ENCODE measurements at regions not wholly inside any gene's neighbourhood (a gene's known extent, or its start where the extent isn't known, plus 50 kb on each side); places are given as distances from the start of the nearest gene placed in this dataset.

DNA sequence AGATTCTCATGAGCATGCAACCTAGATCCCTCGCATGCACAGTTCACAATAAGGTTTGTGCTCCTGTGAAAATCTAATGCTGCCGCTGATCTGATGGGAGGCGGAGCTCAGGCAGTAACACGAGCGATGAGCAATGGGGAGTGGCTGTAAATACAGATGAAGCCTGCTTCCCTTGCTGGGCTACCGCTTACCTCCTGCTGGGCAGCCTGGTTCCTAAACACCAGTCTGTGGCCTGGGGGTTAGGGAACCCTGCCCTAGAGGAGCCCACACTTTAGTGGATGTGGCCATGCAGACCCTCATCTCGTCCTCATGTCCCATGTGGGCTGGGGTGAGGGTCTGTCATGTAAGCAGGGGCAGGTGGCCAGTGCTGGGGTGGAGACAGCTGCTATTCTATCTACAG lies 417.6 kb downstream of the GLRX3 start:
- Histone ChIP-seq H2AFZ (no peak overlapping the region), H3K9me2 (ENCODE audit: insufficient read depth) (no peaks in the 10 kb centered on the region), H3K79me2 (replicated peaks; ENCODE audit: insufficient read depth) (no peaks in the 10 kb centered on the region), H3K27me3 (ENCODE audit: insufficient read depth) (no peaks in the 10 kb centered on the region), H4K20me1 (replicated peaks; ENCODE audit: insufficient read depth) (no peaks in the 10 kb centered on the region), H3K4me2 (no peak overlapping the region), H3K4me1 (ENCODE audit: insufficient read depth) (no peaks in the 10 kb centered on the region), H3K27ac (ENCODE audit: low read depth) (no peak overlapping the region), H3F3A (replicated peaks; ENCODE audit: low read depth) (no peaks in the 10 kb centered on the region), H3K36me3 (ENCODE audit: insufficient read depth) (no peaks in the 10 kb centered on the region; the same call in 1 of the 2 replicates), H3K4me3 (no peak overlapping the region)
- Mint-ChIP-seq H3K27me3 (ENCODE audit: insufficient read depth, low read depth, poor library complexity) (peaks cover 4% of the 10 kb centered on the region), H3K9me3 (peaks cover 100% of the 10 kb centered on the region), H3K4me3 (no peak overlapping the region), H3K27ac (no peak overlapping the region), H3K36me3 (ENCODE audit: low read depth) (peaks cover 68% of the 10 kb centered on the region), H3K4me1 (no peaks in the 10 kb centered on the region)
- TF ChIP-seq, protein P1, sequence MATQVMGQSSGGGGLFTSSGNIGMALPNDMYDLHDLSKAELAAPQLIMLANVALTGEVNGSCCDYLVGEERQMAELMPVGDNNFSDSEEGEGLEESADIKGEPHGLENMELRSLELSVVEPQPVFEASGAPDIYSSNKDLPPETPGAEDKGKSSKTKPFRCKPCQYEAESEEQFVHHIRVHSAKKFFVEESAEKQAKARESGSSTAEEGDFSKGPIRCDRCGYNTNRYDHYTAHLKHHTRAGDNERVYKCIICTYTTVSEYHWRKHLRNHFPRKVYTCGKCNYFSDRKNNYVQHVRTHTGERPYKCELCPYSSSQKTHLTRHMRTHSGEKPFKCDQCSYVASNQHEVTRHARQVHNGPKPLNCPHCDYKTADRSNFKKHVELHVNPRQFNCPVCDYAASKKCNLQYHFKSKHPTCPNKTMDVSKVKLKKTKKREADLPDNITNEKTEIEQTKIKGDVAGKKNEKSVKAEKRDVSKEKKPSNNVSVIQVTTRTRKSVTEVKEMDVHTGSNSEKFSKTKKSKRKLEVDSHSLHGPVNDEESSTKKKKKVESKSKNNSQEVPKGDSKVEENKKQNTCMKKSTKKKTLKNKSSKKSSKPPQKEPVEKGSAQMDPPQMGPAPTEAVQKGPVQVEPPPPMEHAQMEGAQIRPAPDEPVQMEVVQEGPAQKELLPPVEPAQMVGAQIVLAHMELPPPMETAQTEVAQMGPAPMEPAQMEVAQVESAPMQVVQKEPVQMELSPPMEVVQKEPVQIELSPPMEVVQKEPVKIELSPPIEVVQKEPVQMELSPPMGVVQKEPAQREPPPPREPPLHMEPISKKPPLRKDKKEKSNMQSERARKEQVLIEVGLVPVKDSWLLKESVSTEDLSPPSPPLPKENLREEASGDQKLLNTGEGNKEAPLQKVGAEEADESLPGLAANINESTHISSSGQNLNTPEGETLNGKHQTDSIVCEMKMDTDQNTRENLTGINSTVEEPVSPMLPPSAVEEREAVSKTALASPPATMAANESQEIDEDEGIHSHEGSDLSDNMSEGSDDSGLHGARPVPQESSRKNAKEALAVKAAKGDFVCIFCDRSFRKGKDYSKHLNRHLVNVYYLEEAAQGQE (IDR thresholded peaks at IDR 0.05; ENCODE audit: unreplicated experiment) = no peak
- TF ChIP-seq POLR2AphosphoS5 (IDR thresholded peaks at IDR 0.05; ENCODE audit: low read depth) = no peak
- no peak for TF ChIP-seq ZNF462 (CRISPR knock-in tag; IDR thresholded peaks at IDR 0.05)
- no peak for TF ChIP-seq EZH2phosphoT487 (IDR thresholded peaks at IDR 0.05; ENCODE audit: unreplicated experiment)
- no peak for TF ChIP-seq ZNF331 (CRISPR knock-in tag; IDR thresholded peaks at IDR 0.05; ENCODE audit: low read depth)
- no peak for TF ChIP-seq STAT1 (IDR thresholded peaks at IDR 0.05; ENCODE audit: unreplicated experiment)
- TF ChIP-seq CREB1 (CRISPR knock-in tag; IDR thresholded peaks at IDR 0.05; ENCODE audit: low read depth) = no peak
- TF ChIP-seq NANOG (IDR thresholded peaks at IDR 0.05; ENCODE audit: borderline replicate concordance) = no peak
- no peak for TF ChIP-seq CTCF (conservative IDR thresholded peaks at IDR 0.05; ENCODE audit: low read depth in 2 of 2)
- no peak for TF ChIP-seq EZH2 (IDR thresholded peaks at IDR 0.05; ENCODE audit: low read depth, unreplicated experiment)
- TF ChIP-seq JUNB (IDR thresholded peaks at IDR 0.05; ENCODE audit: unreplicated experiment) = no peak
- TF ChIP-seq, protein P2, sequence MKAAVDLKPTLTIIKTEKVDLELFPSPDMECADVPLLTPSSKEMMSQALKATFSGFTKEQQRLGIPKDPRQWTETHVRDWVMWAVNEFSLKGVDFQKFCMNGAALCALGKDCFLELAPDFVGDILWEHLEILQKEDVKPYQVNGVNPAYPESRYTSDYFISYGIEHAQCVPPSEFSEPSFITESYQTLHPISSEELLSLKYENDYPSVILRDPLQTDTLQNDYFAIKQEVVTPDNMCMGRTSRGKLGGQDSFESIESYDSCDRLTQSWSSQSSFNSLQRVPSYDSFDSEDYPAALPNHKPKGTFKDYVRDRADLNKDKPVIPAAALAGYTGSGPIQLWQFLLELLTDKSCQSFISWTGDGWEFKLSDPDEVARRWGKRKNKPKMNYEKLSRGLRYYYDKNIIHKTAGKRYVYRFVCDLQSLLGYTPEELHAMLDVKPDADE (IDR thresholded peaks at IDR 0.05) = no peak
- no peak for TF ChIP-seq ZNF114 (CRISPR knock-in tag; IDR thresholded peaks at IDR 0.05)
- ATAC-seq (no peak), DNase-seq (ENCODE audit: low spot score) (no peak)

Data from GM23338 (cell line).